A549 (cell line): ENCODE measurements at regions not wholly inside any gene's neighbourhood (a gene's known extent, or its start where the extent isn't known, plus 50 kb on each side); places are given as distances from the start of the nearest gene placed in this dataset.

ENCODE experiments used
- ATAC-seq, 2 experiments: fragments of 200-7000 bp in 1 of 2; fragments of >200 bp in 1 of 2; cut with Nextera tagmentation in 1 of 2; cut with Tn5 transposase in 1 of 2; 3 replicates each; pipeline versions ENCODE4 v1.8.0 to v1.9.1; 2018 to 2020; ENCODE audit warnings: mild to moderate bottlenecking in 1 of 2, moderate library complexity in 1 of 2
- CTCF ChIA-PET: fragments of 300-600 bp; sonication (Branson Sonifier 250); formaldehyde crosslinking; extraction: SDS; loops from one replicate; lab custom pipeline; 2021; ENCODE audit warnings: antibody characterized with exemption, inconsistent platforms; lab: Yijun Ruan, JAX
- POLR2A ChIA-PET: fragments of 350-600 bp; formaldehyde crosslinking; extraction: SDS; loops from one replicate; lab custom pipeline; 2021; ENCODE audit warnings: antibody characterized with exemption, inconsistent platforms; lab: Yijun Ruan, JAX
- DNase-seq, 2 experiments: peaks; one replicate each; pipeline versions ENCODE4 v3.0.0 to v3.0.0-alpha.2; 2011 to 2016; ENCODE audit warnings: low read depth in 1 of 2, low spot score in 1 of 2
- FAIRE-seq: peaks from 2 replicates; lab custom pipeline; 2011; peaks lifted over from hg19 to GRCh38; lab: Jason Lieb, UNC
- H3K27ac ChIP-seq, 2 experiments: fragments of >200 bp; sonication (Bioruptor Twin); formaldehyde crosslinking; 3 replicates each; pipeline ENCODE4 v1.5.1; 2016 to 2017
- H3K4me1 ChIP-seq: fragments of >200 bp; sonication (Bioruptor Twin); formaldehyde crosslinking; 3 replicates; pipeline ENCODE4 v1.6.1; 2016
- H3K4me2 ChIP-seq: fragments of >200 bp; sonication (Bioruptor Twin); formaldehyde crosslinking; 3 replicates; pipeline ENCODE4 v1.6.1; 2016
- H3K4me3 ChIP-seq: fragments of >200 bp; sonication (Bioruptor Twin); formaldehyde crosslinking; 3 replicates; pipeline ENCODE4 v1.5.1; 2016
- H3K9me3 ChIP-seq: fragments of >200 bp; sonication (Bioruptor Twin); formaldehyde crosslinking; 3 replicates; pipeline ENCODE4 v1.6.1; 2016
- ATOH8 ChIP-seq: fragments of 250-450 bp; sonication (Bioruptor Pico); IDR thresholded peaks from 2 replicates; pipeline ENCODE4 v1.5.0; 2020; ENCODE audit warnings: low read depth, mild to moderate bottlenecking, moderate library complexity
- CHD4 ChIP-seq: fragments of 200-600 bp; sonication (generic); IDR thresholded peaks from 2 replicates; pipeline ENCODE4 v1.6.1; 2016; ENCODE audit warnings: antibody characterized with exemption, mild to moderate bottlenecking, borderline replicate concordance
- ELK1 ChIP-seq: fragments of 150-350 bp; IDR thresholded peaks from 2 replicates; pipeline ENCODE4 v1.6.1; 2014; ENCODE audit warnings: low read depth, mild to moderate bottlenecking, low read length
- EP300 ChIP-seq, 2 experiments: fragments of >200 bp; sonication (Bioruptor Twin); formaldehyde crosslinking; IDR thresholded peaks; 2 replicates in 1 of 2; 3 replicates in 1 of 2; pipeline ENCODE4 v1.6.1; 2016 to 2017
- ESRRA ChIP-seq: fragments of 150-350 bp; IDR thresholded peaks from 2 replicates; pipeline ENCODE4 v1.6.1; 2014; ENCODE audit warnings: mild to moderate bottlenecking, low read length, borderline replicate concordance
- FOSB ChIP-seq: fragments of 250-450 bp; sonication (Bioruptor Pico); IDR thresholded peaks from 2 replicates; pipeline ENCODE4 v1.5.0; 2020; ENCODE audit warnings: mild to moderate bottlenecking, moderate library complexity
- FOSL2 ChIP-seq, 2 experiments: fragments of 450-650 bp in 1 of 2; fragments of >200 bp in 1 of 2; sonication (Bioruptor Twin) in 1 of 2; formaldehyde crosslinking; IDR thresholded peaks; 2 replicates each; pipeline versions ENCODE4 v1.5.0 to v1.6.1; 2016 to 2020; ENCODE audit warnings: mild to moderate bottlenecking in 1 of 2, moderate library complexity in 1 of 2
- FOXS1 ChIP-seq: fragments of 250-450 bp; sonication (Bioruptor Pico); IDR thresholded peaks from 2 replicates; pipeline ENCODE4 v1.5.0; 2020; ENCODE audit warnings: mild to moderate bottlenecking, moderate library complexity
- HOXB13 ChIP-seq: fragments of 250-450 bp; sonication (Bioruptor Pico); IDR thresholded peaks from 2 replicates; pipeline ENCODE4 v1.5.0; 2020; ENCODE audit warnings: low read depth, mild to moderate bottlenecking, moderate library complexity
- HOXB5 ChIP-seq: fragments of 250-450 bp; sonication (Bioruptor Pico); IDR thresholded peaks from 2 replicates; pipeline ENCODE4 v1.5.0; 2020; ENCODE audit warnings: mild to moderate bottlenecking, moderate library complexity
- JUNB ChIP-seq: fragments of >200 bp; sonication (Bioruptor Twin); formaldehyde crosslinking; IDR thresholded peaks from 2 replicates; pipeline ENCODE4 v1.6.1; 2016
- MAFK ChIP-seq: fragments of 450-650 bp; IDR thresholded peaks from 2 replicates; pipeline ENCODE4 v1.6.1; 2014; ENCODE audit not compliant: partially characterized antibody
- MYC ChIP-seq: IDR thresholded peaks from 2 replicates; pipeline ENCODE4 v1.6.1; 2012; ENCODE audit warnings: mild to moderate bottlenecking, inconsistent platforms, low read length, improper control_type of control experiment, borderline replicate concordance
- NFE2L2 ChIP-seq: fragments of 150-350 bp; conservative IDR thresholded peaks from 2 replicates; pipeline ENCODE4 v1.6.1; 2014; ENCODE audit warnings: low read length
- NR3C1 ChIP-seq: fragments of >200 bp; sonication (Bioruptor Twin); formaldehyde crosslinking; IDR thresholded peaks from 3 replicates; pipeline ENCODE4 v1.6.1; 2017
- POLR2A ChIP-seq: IDR thresholded peaks from 2 replicates; pipeline ENCODE4 v1.6.1; 2012; ENCODE audit warnings: mild to moderate bottlenecking, low read length
- POLR2AphosphoS2 ChIP-seq: conservative IDR thresholded peaks from 2 replicates; pipeline ENCODE4 v1.6.1; 2012; ENCODE audit warnings: low read length, improper control_type of control experiment, inconsistent platforms
- RARB ChIP-seq: fragments of 250-450 bp; sonication (Bioruptor Pico); IDR thresholded peaks from 2 replicates; pipeline ENCODE4 v1.8.0; 2021; ENCODE audit warnings: mild to moderate bottlenecking, moderate library complexity
- TP53 ChIP-seq: fragments of 250-450 bp; sonication (Bioruptor Pico); IDR thresholded peaks from 2 replicates; pipeline ENCODE4 v1.5.0; 2021; ENCODE audit warnings: mild to moderate bottlenecking, moderate library complexity
- ZNF302 ChIP-seq: fragments of 250-450 bp; sonication (Bioruptor Pico); IDR thresholded peaks from 2 replicates; pipeline ENCODE4 v1.9.0; 2021; ENCODE audit warnings: inconsistent platforms, mild to moderate bottlenecking, moderate library complexity
- ZSCAN20 ChIP-seq: fragments of 250-450 bp; sonication (Bioruptor Pico); IDR thresholded peaks from 2 replicates; pipeline ENCODE4 v1.8.0; 2022; ENCODE audit warnings: mild to moderate bottlenecking, moderate library complexity
- WGBS: methylation state at CpG from one replicate; pipeline ENCODE4 v1.1.6; 2017; ENCODE audit errors: missing lambda C conversion rate; 5-methylcytosine and 5-hydroxymethylcytosine counted together
- TF ChIP-seq, protein P1 (sequence below): IDR thresholded peaks from 2 replicates; pipeline ENCODE4 v1.6.1; 2012
- TF ChIP-seq, protein P2 (sequence below): fragments of 200-600 bp; sonication (generic); IDR thresholded peaks from 2 replicates; pipeline ENCODE4 v1.6.1; 2016; ENCODE audit warnings: antibody characterized with exemption, mild to moderate bottlenecking, moderate library complexity

DNA sequence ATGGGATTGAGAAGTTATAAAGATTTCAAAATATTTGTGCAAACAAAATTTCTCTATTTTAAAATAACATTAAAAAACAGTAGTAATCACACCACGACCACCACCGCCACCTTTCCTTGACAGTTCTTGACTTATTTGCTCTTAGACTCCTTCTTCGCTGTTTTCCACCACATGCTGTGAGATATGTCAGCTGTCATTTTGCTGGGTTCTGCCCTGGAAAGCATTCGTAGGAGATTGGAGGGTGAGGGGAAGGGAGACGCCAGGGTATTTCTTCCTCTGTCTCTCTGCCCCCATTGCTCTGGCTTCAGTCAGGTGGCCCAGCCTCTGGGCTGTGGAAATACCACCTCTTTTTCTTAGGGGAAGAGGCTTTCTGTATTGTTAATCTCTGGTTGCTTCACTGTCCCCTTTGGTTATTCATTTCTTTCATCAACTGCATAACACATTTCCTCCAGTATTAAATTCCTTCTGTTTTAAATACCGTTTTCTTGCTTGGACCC lies 186.2 kb downstream of the NEDD1 start (continued):
- no peak for TF ChIP-seq ZSCAN20
- no peak for TF ChIP-seq EP300 (IDR thresholded peaks at IDR 0.05)
- TF ChIP-seq HOXB5 (CRISPR knock-in tag), result no peak
- TF ChIP-seq ESRRA, result no peak

DNA sequence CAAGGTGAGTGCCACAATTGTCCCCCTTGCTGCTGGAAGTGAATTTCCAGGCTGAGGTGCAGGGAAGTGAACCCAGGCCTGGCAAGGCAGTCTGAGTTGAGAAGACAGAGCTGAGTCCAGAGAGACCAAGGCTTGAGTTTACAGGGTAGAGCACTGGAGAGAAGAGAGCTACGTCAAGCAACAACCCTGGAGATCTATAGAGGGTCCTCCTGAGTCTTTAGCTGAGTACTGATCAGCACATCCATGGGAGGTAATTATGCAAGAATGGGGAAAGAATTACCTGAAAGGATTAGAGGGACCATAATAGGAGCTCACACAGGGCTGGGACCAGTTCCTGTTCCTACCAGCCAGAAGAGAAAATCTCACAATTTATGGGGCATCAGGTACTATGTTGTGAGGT lies 190.7 kb downstream of the NEDD1 start:
- CTCF ChIA-PET, result no interaction called here
- TF ChIP-seq, protein P1, sequence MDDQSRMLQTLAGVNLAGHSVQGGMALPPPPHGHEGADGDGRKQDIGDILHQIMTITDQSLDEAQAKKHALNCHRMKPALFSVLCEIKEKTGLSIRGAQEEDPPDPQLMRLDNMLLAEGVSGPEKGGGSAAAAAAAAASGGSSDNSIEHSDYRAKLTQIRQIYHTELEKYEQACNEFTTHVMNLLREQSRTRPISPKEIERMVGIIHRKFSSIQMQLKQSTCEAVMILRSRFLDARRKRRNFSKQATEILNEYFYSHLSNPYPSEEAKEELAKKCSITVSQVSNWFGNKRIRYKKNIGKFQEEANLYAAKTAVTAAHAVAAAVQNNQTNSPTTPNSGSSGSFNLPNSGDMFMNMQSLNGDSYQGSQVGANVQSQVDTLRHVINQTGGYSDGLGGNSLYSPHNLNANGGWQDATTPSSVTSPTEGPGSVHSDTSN, result no peak
- no peak for TF ChIP-seq ELK1
- TF ChIP-seq JUNB, result no peak
- TF ChIP-seq ATOH8 (CRISPR knock-in tag), result no peak
- TF ChIP-seq FOSL2 (IDR thresholded peaks at IDR 0.05), result no peak
- TF ChIP-seq FOSL2 (CRISPR knock-in tag; IDR thresholded peaks at IDR 0.05), result no peak
- TF ChIP-seq MYC, result no peak
- no peak for TF ChIP-seq HOXB13 (CRISPR knock-in tag)
- TF ChIP-seq ESRRA, result no peak
- no peak for FAIRE-seq
- POLR2A ChIA-PET, result no interaction called here
- Histone ChIP-seq H3K4me2 (no peak overlapping the region), H3K27ac (no peak overlapping the region), H3K4me1 (no peaks in the 10 kb centered on the region), H3K9me3 (no peaks in the 10 kb centered on the region), H3K4me3 (no peak overlapping the region)
- no peak for ATAC-seq
- 0% methylated on average over 1 of the region's 1 CpG for WGBS
- DNase-seq, result no peak

GRCh38 chr12:97109441-97109840 lies 202.4 kb downstream of the NEDD1 start:
- no peaks in the 10 kb centered on the region for H3K4me1 ChIP-seq
- H3K4me2 ChIP-seq, result no peak overlapping the region
- TF ChIP-seq HOXB13 (CRISPR knock-in tag), result no peak
- TF ChIP-seq POLR2A, result no peak
- no peak for TF ChIP-seq NFE2L2
- no peak for TF ChIP-seq FOXS1
- TF ChIP-seq, protein P1, result no peak
- no peak for TF ChIP-seq POLR2AphosphoS2
- no peak for TF ChIP-seq NR3C1
- TF ChIP-seq TP53 (CRISPR knock-in tag), result no peak
- TF ChIP-seq ZNF302 (CRISPR knock-in tag), result no peak
- TF ChIP-seq ELK1, result no peak
- no peak for TF ChIP-seq ATOH8 (CRISPR knock-in tag)
- TF ChIP-seq RARB (CRISPR knock-in tag), result no peak
- no peak for TF ChIP-seq MAFK
- no peak for TF ChIP-seq FOSB (CRISPR knock-in tag)
- TF ChIP-seq CHD4, result no peak
- no peak for TF ChIP-seq MYC
- TF ChIP-seq, protein P2, sequence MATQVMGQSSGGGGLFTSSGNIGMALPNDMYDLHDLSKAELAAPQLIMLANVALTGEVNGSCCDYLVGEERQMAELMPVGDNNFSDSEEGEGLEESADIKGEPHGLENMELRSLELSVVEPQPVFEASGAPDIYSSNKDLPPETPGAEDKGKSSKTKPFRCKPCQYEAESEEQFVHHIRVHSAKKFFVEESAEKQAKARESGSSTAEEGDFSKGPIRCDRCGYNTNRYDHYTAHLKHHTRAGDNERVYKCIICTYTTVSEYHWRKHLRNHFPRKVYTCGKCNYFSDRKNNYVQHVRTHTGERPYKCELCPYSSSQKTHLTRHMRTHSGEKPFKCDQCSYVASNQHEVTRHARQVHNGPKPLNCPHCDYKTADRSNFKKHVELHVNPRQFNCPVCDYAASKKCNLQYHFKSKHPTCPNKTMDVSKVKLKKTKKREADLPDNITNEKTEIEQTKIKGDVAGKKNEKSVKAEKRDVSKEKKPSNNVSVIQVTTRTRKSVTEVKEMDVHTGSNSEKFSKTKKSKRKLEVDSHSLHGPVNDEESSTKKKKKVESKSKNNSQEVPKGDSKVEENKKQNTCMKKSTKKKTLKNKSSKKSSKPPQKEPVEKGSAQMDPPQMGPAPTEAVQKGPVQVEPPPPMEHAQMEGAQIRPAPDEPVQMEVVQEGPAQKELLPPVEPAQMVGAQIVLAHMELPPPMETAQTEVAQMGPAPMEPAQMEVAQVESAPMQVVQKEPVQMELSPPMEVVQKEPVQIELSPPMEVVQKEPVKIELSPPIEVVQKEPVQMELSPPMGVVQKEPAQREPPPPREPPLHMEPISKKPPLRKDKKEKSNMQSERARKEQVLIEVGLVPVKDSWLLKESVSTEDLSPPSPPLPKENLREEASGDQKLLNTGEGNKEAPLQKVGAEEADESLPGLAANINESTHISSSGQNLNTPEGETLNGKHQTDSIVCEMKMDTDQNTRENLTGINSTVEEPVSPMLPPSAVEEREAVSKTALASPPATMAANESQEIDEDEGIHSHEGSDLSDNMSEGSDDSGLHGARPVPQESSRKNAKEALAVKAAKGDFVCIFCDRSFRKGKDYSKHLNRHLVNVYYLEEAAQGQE, result no peak
- H3K9me3 ChIP-seq, result no peaks in the 10 kb centered on the region
- no peak overlapping the region for H3K27ac ChIP-seq
- H3K4me3 ChIP-seq, result no peak overlapping the region
- POLR2A ChIA-PET, result no interaction called here
- ATAC-seq (no peak), FAIRE-seq (no peak), DNase-seq (no peak)
- CTCF ChIA-PET, result no interaction called here
